CD8-positive, alpha-beta memory T cell (primary cell): ENCODE measurements at regions not wholly inside any gene's neighbourhood (a gene's known extent, or its start where the extent isn't known, plus 50 kb on each side); places are given as distances from the start of the nearest gene placed in this dataset.

Source experiments
- CTCF ChIA-PET: fragments of 350-600 bp; sonication (Branson Sonifier 250); formaldehyde crosslinking; loops from one replicate; lab custom pipeline; 2021; ENCODE audit warnings: antibody characterized with exemption; lab: Charles Lee
- POLR2A ChIA-PET: fragments of 350-600 bp; sonication (Branson Sonifier 250); formaldehyde crosslinking; loops from one replicate; lab custom pipeline; 2021; ENCODE audit warnings: antibody characterized with exemption; lab: Charles Lee
- DNase-seq, 5 donors: peaks; one replicate each; pipeline versions ENCODE4 v3.0.0 to v3.0.0-alpha.2; 2020 to 2022; ENCODE audit warnings: mixed read lengths in 1 of 5
- H3K27ac ChIP-seq: one replicate; pipeline ENCODE4 v1.7.0; 2013; ENCODE audit warnings: low read depth, mild to moderate bottlenecking, low read length, moderate library complexity
- H3K27me3 ChIP-seq: 2 replicates; pipeline ENCODE4 v1.7.0; 2013; ENCODE audit warnings: low read length, mild to moderate bottlenecking; ENCODE audit not compliant: insufficient read depth, poor library complexity, severe bottlenecking
- H3K36me3 ChIP-seq: 2 replicates; pipeline ENCODE4 v1.7.0; 2013; ENCODE audit warnings: mild to moderate bottlenecking, low read length, moderate library complexity; ENCODE audit not compliant: insufficient read depth
- H3K4me1 ChIP-seq: 2 replicates; pipeline ENCODE4 v1.7.0; 2013; ENCODE audit warnings: mild to moderate bottlenecking, low read length, moderate library complexity; ENCODE audit not compliant: insufficient read depth
- H3K4me3 ChIP-seq: 2 replicates; pipeline ENCODE4 v1.7.0; 2013; ENCODE audit warnings: mild to moderate bottlenecking, low read length
- H3K9me3 ChIP-seq: 2 replicates; pipeline ENCODE4 v1.7.0; 2013; ENCODE audit warnings: mild to moderate bottlenecking, low read length
- H3K27ac Mint-ChIP-seq, 8 donors: one replicate each; pipeline ENCODE4 v1.8.0; 2020 to 2021; ENCODE audit warnings: mixed read lengths in 8 of 8, mild to moderate bottlenecking in 6 of 8, inconsistent platforms in 3 of 8, moderate library complexity in 3 of 8
- H3K27me3 Mint-ChIP-seq, 2 donors: one replicate each; pipeline ENCODE4 v1.8.0; 2020 to 2021; ENCODE audit warnings: mixed read lengths in 2 of 2, mild to moderate bottlenecking in 1 of 2, moderate library complexity in 1 of 2
- H3K36me3 Mint-ChIP-seq, 3 donors: one replicate each; pipeline ENCODE4 v1.8.0; 2020 to 2021; ENCODE audit warnings: mixed read lengths in 3 of 3, inconsistent platforms in 1 of 3, mild to moderate bottlenecking in 1 of 3
- H3K4me1 Mint-ChIP-seq, 3 donors: one replicate each; pipeline ENCODE4 v1.8.0; 2020 to 2021; ENCODE audit warnings: mixed read lengths in 3 of 3, inconsistent platforms in 1 of 3, mild to moderate bottlenecking in 1 of 3
- H3K4me3 Mint-ChIP-seq, 7 donors: one replicate each; pipeline ENCODE4 v1.8.0; 2020 to 2021; ENCODE audit warnings: mixed read lengths in 7 of 7, mild to moderate bottlenecking in 6 of 7, moderate library complexity in 4 of 7, inconsistent platforms in 2 of 7
- H3K9me3 Mint-ChIP-seq, 5 donors: one replicate each; pipeline ENCODE4 v1.8.0; 2020 to 2022; ENCODE audit warnings: mixed read lengths in 5 of 5, mild to moderate bottlenecking in 3 of 5, moderate library complexity in 2 of 5, inconsistent platforms in 1 of 5

DNA sequence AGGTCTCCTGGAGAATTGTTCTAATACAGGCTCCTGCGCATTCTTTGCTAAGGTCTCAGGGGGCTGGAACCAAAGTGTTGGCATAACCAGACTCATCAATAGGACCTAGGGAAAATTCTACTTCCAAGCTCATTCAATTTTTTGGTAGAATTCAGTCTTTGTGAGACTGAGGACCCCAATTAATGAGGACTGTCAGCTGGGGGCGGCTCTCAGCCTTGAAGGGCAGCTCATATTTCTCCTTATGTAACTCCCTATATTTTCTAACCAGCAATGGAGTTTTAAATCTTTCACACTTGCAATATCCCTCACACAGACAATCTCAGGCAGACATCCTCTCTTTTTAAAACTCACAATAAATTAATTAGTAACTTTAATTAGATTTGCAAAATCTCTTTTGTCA, 476.4 kb upstream of the LRFN5 start:
- ChIA-PET POLR2A (no interaction called here), CTCF (no interaction called here)
- no peaks in the 10 kb centered on the region for H3K9me3 ChIP-seq
- H3K4me3 ChIP-seq: no peak overlapping the region
- Mint-ChIP-seq H3K36me3 (no peaks in the 10 kb centered on the region), H3K4me3 (no peak overlapping the region), H3K27ac (no peak overlapping the region), H3K27me3 (no peaks in the 10 kb centered on the region), H3K9me3 (peaks cover 0 to 10% (median 8%) of the 10 kb centered on the region in 5 donors), H3K4me1 (no peaks in the 10 kb centered on the region)
- H3K4me1 ChIP-seq: no peaks in the 10 kb centered on the region
- no peak for DNase-seq
- no peaks in the 10 kb centered on the region for H3K36me3 ChIP-seq
- H3K27me3 ChIP-seq: no peaks in the 10 kb centered on the region
- no peak overlapping the region for H3K27ac ChIP-seq

DNA sequence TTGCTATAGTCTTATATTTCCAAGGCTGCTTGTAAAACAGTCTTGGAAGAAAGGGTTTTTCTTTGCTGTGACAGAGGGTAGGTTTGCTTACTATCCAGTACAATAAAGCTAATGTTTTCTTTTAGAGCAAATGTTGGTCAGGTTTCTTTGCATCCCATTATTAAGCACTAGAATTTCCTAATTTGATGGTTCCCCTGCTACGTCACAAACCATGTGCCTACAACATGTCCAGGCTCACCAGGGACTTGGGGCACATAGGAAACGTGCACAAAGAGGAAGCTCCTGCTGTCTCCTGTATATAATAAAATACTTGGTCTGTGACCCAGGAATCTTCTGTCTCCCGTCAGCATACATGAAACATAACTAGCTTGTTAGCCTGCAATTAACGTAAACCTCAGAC, 486.3 kb upstream of the LRFN5 start:
- DNase-seq: no peak
- ChIA-PET CTCF (no interaction called here), POLR2A (no interaction called here)
- Mint-ChIP-seq H3K27me3 (no peaks in the 10 kb centered on the region), H3K9me3 (peaks cover 0 to 7% (median 0%) of the 10 kb centered on the region in 5 donors), H3K36me3 (no peaks in the 10 kb centered on the region), H3K4me3 (no peak overlapping the region), H3K27ac (no peak overlapping the region), H3K4me1 (no peaks in the 10 kb centered on the region)
- Histone ChIP-seq H3K27ac (no peak overlapping the region), H3K4me1 (no peaks in the 10 kb centered on the region), H3K36me3 (no peaks in the 10 kb centered on the region), H3K4me3 (no peak overlapping the region), H3K9me3 (no peaks in the 10 kb centered on the region), H3K27me3 (no peaks in the 10 kb centered on the region)

DNA sequence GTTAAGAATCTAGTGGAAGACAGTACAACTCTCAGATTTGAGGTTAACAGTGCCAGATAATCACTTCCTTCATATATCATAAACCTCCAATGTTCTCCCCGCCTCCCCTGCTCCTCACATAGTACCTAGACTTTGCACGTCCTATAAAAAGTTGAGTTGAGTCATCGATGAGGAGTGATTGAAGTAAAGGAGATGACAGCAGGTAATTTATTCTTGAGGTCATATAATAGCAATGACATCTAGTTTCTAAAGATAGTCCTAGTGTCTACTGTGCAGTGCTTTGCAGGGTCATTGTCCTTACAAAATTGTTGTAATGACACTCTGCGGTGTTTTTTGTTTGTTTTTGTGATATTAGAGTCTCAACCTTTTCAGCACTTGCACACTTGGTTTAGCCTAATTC, 510.5 kb upstream of the LRFN5 start:
- Mint-ChIP-seq H3K27ac (no peak overlapping the region), H3K9me3 (peaks cover 2 to 10% (median 5%) of the 10 kb centered on the region in 5 donors), H3K27me3 (no peaks in the 10 kb centered on the region), H3K36me3 (no peaks in the 10 kb centered on the region), H3K4me1 (no peaks in the 10 kb centered on the region), H3K4me3 (no peak overlapping the region)
- Histone ChIP-seq H3K27me3 (no peaks in the 10 kb centered on the region), H3K4me1 (no peaks in the 10 kb centered on the region), H3K27ac (no peak overlapping the region), H3K36me3 (no peaks in the 10 kb centered on the region), H3K4me3 (no peak overlapping the region), H3K9me3 (no peaks in the 10 kb centered on the region)
- POLR2A ChIA-PET: no interaction called here
- CTCF ChIA-PET: no interaction called here
- DNase-seq: no peak

DNA sequence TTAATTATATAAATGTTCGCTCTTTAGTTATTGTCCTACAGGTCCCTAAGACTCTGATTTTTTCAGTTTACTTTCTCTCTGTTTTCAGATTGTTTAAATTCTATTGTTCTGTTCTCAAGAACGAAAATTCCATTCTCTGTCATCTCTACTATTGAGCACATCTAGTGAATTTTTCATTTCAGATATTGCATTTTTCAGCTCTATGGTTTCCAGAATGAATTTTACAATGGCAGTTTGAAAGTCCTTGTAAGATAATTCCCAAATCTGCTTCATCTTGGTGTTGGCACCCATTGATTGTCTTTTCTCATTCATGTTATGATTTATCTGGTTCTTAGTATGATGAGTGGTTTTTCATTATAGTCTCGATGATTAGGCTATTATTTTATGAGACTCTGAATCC, 519.6 kb upstream of the LRFN5 start:
- H3K27me3 Mint-ChIP-seq: no peaks in the 10 kb centered on the region
- Histone ChIP-seq H3K36me3 (no peaks in the 10 kb centered on the region), H3K27ac (no peak overlapping the region), H3K4me3 (no peak overlapping the region), H3K27me3 (no peaks in the 10 kb centered on the region), H3K4me1 (no peaks in the 10 kb centered on the region), H3K9me3 (peaks cover 4% of the 10 kb centered on the region)
- no peak overlapping the region for H3K27ac Mint-ChIP-seq
- peaks cover 15 to 39% (median 16%) of the 10 kb centered on the region in 5 donors for H3K9me3 Mint-ChIP-seq
- H3K4me1 Mint-ChIP-seq: no peaks in the 10 kb centered on the region
- DNase-seq: no peak
- POLR2A ChIA-PET: no interaction called here
- H3K36me3 Mint-ChIP-seq: no peaks in the 10 kb centered on the region
- CTCF ChIA-PET: no interaction called here
- H3K4me3 Mint-ChIP-seq: no peak overlapping the region

DNA sequence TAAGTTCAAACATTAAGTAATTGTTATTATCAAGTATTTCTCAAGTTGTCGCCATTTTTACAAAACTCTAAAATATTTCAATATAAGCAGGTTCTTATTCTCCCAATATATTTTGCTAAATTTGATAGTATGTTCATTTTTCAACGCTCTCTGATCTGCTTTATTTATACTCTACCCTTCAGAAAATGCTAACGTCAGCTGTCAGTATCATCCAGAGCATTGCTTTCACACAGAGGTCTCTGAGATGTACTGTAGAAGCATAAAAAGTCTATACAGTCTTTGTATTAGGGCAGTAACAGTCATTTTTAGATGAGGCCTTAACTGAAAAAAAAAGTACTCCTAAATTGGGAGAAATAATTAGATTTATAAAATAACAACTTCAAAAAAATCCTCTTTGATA, 533.1 kb upstream of the LRFN5 start:
- no peaks in the 10 kb centered on the region for H3K27me3 ChIP-seq
- no peaks in the 10 kb centered on the region for H3K4me1 ChIP-seq
- POLR2A ChIA-PET: no interaction called here
- H3K36me3 ChIP-seq: no peaks in the 10 kb centered on the region
- Mint-ChIP-seq H3K36me3 (no peaks in the 10 kb centered on the region), H3K9me3 (peaks cover 0 to 16% (median 2%) of the 10 kb centered on the region in 5 donors), H3K27ac (no peak overlapping the region), H3K4me3 (no peak overlapping the region), H3K27me3 (no peaks in the 10 kb centered on the region), H3K4me1 (no peaks in the 10 kb centered on the region)
- H3K9me3 ChIP-seq: no peaks in the 10 kb centered on the region
- CTCF ChIA-PET: no interaction called here
- no peak for DNase-seq
- H3K4me3 ChIP-seq: no peak overlapping the region
- H3K27ac ChIP-seq: no peak overlapping the region

DNA sequence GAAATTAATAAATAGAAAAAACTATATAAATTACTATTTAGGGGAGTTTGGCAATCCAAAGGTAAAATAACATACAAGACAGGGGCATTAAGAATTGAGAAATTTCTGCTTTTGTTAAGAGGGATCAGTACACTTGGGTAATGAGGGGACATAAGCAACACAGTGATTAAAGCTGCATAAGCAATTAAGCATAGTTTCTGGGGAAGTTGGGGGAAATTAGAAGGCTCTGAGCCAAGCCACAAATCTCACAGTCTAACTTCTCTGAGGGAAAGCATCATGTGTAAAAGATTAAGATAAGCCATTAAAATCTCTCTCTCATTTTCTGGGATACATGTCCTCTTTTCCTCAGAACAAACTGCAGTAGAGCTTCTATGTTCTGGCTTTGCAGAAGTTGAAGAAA, 533.9 kb upstream of the LRFN5 start:
- H3K27ac Mint-ChIP-seq: no peak overlapping the region
- Histone ChIP-seq H3K36me3 (no peaks in the 10 kb centered on the region), H3K4me1 (no peaks in the 10 kb centered on the region), H3K4me3 (no peak overlapping the region), H3K27ac (no peak overlapping the region), H3K9me3 (no peaks in the 10 kb centered on the region), H3K27me3 (no peaks in the 10 kb centered on the region)
- CTCF ChIA-PET: no interaction called here
- no peak for DNase-seq
- no peaks in the 10 kb centered on the region for H3K27me3 Mint-ChIP-seq
- no peak overlapping the region for H3K4me3 Mint-ChIP-seq
- H3K4me1 Mint-ChIP-seq: no peaks in the 10 kb centered on the region
- POLR2A ChIA-PET: no interaction called here
- H3K9me3 Mint-ChIP-seq: peaks cover 0 to 16% (median 2%) of the 10 kb centered on the region in 5 donors
- H3K36me3 Mint-ChIP-seq: no peaks in the 10 kb centered on the region

DNA sequence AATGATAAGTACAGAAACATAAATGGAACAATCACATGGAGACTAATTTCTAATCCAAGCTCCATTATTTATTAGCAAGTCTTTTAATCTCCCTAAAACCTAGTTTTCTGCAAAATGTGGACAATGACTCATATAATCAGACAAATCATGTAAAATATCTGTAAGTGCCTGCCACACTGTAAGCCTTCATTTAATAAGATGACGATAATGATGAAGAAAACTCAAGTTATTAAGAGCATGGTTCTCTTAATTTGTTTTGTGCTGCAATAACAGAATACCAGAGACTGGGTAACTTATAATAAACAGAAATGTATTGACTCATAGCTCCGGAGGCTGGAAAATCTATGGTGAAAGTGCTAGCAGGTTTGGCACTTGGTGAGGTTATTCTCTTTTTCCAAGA, 535.3 kb upstream of the LRFN5 start:
- no peaks in the 10 kb centered on the region for H3K27me3 Mint-ChIP-seq
- ChIA-PET POLR2A (no interaction called here), CTCF (no interaction called here)
- H3K27ac Mint-ChIP-seq: no peak overlapping the region
- H3K4me3 Mint-ChIP-seq: no peak overlapping the region
- Histone ChIP-seq H3K36me3 (no peaks in the 10 kb centered on the region), H3K4me3 (no peak overlapping the region), H3K27me3 (no peaks in the 10 kb centered on the region), H3K4me1 (no peaks in the 10 kb centered on the region), H3K27ac (no peak overlapping the region), H3K9me3 (no peaks in the 10 kb centered on the region)
- no peaks in the 10 kb centered on the region for H3K4me1 Mint-ChIP-seq
- DNase-seq: no peak
- H3K36me3 Mint-ChIP-seq: no peaks in the 10 kb centered on the region
- peaks cover 0 to 13% (median 1%) of the 10 kb centered on the region in 5 donors for H3K9me3 Mint-ChIP-seq

DNA sequence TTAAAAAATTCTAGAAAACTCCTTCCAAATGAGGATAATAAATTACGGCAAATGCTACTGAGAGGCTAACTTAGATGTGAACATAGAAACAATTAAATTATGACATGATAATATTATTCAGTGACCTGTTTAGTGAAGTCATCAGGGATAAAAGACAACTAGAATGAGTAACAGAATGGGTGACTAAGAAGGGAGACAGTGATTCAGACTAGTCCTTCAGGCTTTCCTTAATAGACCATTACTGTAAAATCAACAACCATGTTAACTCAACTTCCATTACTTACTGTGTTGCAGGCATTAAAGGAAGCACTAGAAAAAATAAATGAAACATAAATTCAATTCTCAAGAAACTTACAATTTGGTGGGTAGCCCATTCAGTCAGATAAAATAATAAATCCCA, 543.9 kb upstream of the LRFN5 start:
- Mint-ChIP-seq H3K4me3 (no peak overlapping the region), H3K36me3 (peaks cover 0 to 1% (median 0%) of the 10 kb centered on the region in 3 donors), H3K27ac (no peak overlapping the region), H3K27me3 (peaks cover 0 to 3% of the 10 kb centered on the region in 2 donors), H3K4me1 (no peaks in the 10 kb centered on the region), H3K9me3 (peaks cover 0 to 6% (median 0%) of the 10 kb centered on the region in 5 donors)
- no peak for DNase-seq
- Histone ChIP-seq H3K4me3 (no peak overlapping the region), H3K27me3 (no peaks in the 10 kb centered on the region), H3K27ac (no peak overlapping the region), H3K36me3 (no peaks in the 10 kb centered on the region), H3K9me3 (no peaks in the 10 kb centered on the region), H3K4me1 (no peaks in the 10 kb centered on the region)
- CTCF ChIA-PET: no interaction called here
- POLR2A ChIA-PET: no interaction called here

DNA sequence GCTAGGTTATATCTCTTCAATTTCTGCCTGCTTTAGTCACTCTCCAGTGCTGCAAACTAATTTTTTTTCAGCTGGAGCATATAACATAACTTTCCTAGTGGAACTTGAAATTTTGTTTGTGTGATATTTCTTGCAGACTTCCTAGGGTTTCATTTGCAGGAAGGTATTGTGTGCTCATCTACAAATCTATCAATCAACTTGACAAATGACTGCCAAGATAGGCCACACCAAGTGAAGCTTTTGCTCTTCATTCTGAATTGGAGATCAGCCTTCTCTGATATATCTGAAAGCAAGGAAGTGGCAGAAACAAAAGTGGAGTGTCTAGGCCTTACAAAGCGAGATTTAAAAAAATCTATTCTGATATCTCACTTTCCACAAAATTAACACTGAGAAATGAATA, 551.1 kb upstream of the LRFN5 start:
- ChIA-PET POLR2A (no interaction called here), CTCF (no interaction called here)
- H3K9me3 ChIP-seq: no peaks in the 10 kb centered on the region
- H3K27ac ChIP-seq: no peak overlapping the region
- no peak overlapping the region for H3K27ac Mint-ChIP-seq
- no peaks in the 10 kb centered on the region for H3K27me3 Mint-ChIP-seq
- no peak overlapping the region for H3K4me3 Mint-ChIP-seq
- no peaks in the 10 kb centered on the region for H3K36me3 Mint-ChIP-seq
- no peaks in the 10 kb centered on the region for H3K36me3 ChIP-seq
- no peaks in the 10 kb centered on the region for H3K4me1 Mint-ChIP-seq
- H3K4me3 ChIP-seq: no peak overlapping the region
- no peaks in the 10 kb centered on the region for H3K4me1 ChIP-seq
- no peaks in the 10 kb centered on the region for H3K27me3 ChIP-seq
- H3K9me3 Mint-ChIP-seq: peaks cover 0 to 6% (median 2%) of the 10 kb centered on the region in 5 donors
- no peak for DNase-seq
